Ovary (tissue), 7 donors: ENCODE measurements at regions not wholly inside any gene's neighbourhood (a gene's known extent, or its start where the extent isn't known, plus 50 kb on each side); places are given as distances from the start of the nearest gene placed in this dataset.

Source experiments
- DNase-seq, 5 donors: peaks; one replicate each; pipeline ENCODE4 v3.0.0-alpha.2; 2019 to 2020
- H3K27ac ChIP-seq, 2 donors: fragments of 200-600 bp; one replicate each; pipeline versions ENCODE4 v1.5.1 to v1.8.0; 2019 to 2022
- H3K27me3 ChIP-seq: fragments of 200-600 bp; one replicate; pipeline ENCODE4 v1.8.0; 2022
- H3K36me3 ChIP-seq: fragments of 200-600 bp; sonication (generic); one replicate; pipeline ENCODE4 v1.5.1; 2019
- H3K4me1 ChIP-seq: one replicate; pipeline ENCODE4 v1.8.1; 2013; ENCODE audit warnings: mild to moderate bottlenecking, moderate library complexity; ENCODE audit not compliant: insufficient read depth
- H3K4me3 ChIP-seq: fragments of 200-600 bp; sonication (generic); one replicate; pipeline ENCODE4 v1.5.1; 2017
- H3K9me3 ChIP-seq, 2 donors: fragments of 200-600 bp in 1 of 2; sonication (generic) in 1 of 2; one replicate each; pipeline versions ENCODE4 v1.5.1 to v1.8.1; 2013 to 2019; ENCODE audit warnings: mild to moderate bottlenecking in 1 of 2, moderate library complexity in 1 of 2
- EP300 ChIP-seq: sonication (generic); formaldehyde crosslinking; IDR thresholded peaks from one replicate; pipeline ENCODE4 v1.6.1; 2017; ENCODE audit warnings: antibody characterized with exemption
- POLR2A ChIP-seq: fragments of 450-650 bp; IDR thresholded peaks from one replicate; pipeline ENCODE4 v1.6.1; 2017; ENCODE audit warnings: antibody characterized with exemption, mild to moderate bottlenecking, moderate library complexity
- WGBS, 3 donors: extraction: QIAGEN DNeasy Blood & Tissue Kit in 1 of 3; methylation state at CpG; one replicate each; pipeline versions ENCODE4 v1.1.5 to v1.1.7; 2013 to 2017; 5-methylcytosine and 5-hydroxymethylcytosine counted together
- intact Hi-C, 4 donors: fragments of 100-400 bp; cut with DNase I; formaldehyde crosslinking; loops; one replicate each; pipeline versions ENCODE4 v1.11.0 to v1.15.1; 2022 to 2023
- TF ChIP-seq, protein P1 (sequence below), 3 donors: fragments of 450-650 bp in 2 of 3; fragments of 200-600 bp in 1 of 3; IDR thresholded peaks; one replicate each; pipeline versions ENCODE4 v1.5.1 to v1.8.0; 2016 to 2022; ENCODE audit warnings: antibody characterized with exemption in 3 of 3, mild to moderate bottlenecking in 1 of 3
- donor health status: DM: no; HTN: no; CAD: no; lungs with moderate emphysema.
- donor health status: DM: no; HTN: no; CAD: no.
- donor health status: Bipolar disorder and iron deficiency.
- donor health status: DM: no; HTN: no; CAD: no.
- donor health status: DM: yes; HTN: yes; CAD: no.

GRCh38 chr4:13244444-13244843 is 239.7 kb downstream of the RAB28 start:
- TF ChIP-seq POLR2A (no peak), EP300 (no peak)
- TF ChIP-seq, protein P1, sequence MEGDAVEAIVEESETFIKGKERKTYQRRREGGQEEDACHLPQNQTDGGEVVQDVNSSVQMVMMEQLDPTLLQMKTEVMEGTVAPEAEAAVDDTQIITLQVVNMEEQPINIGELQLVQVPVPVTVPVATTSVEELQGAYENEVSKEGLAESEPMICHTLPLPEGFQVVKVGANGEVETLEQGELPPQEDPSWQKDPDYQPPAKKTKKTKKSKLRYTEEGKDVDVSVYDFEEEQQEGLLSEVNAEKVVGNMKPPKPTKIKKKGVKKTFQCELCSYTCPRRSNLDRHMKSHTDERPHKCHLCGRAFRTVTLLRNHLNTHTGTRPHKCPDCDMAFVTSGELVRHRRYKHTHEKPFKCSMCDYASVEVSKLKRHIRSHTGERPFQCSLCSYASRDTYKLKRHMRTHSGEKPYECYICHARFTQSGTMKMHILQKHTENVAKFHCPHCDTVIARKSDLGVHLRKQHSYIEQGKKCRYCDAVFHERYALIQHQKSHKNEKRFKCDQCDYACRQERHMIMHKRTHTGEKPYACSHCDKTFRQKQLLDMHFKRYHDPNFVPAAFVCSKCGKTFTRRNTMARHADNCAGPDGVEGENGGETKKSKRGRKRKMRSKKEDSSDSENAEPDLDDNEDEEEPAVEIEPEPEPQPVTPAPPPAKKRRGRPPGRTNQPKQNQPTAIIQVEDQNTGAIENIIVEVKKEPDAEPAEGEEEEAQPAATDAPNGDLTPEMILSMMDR (IDR thresholded peaks at IDR 0.05), result no peak
- DNase-seq, result no peak
- no peak overlapping the region for H3K4me3 ChIP-seq
- 3 to 7% (median 4%) methylated on average over 2 of the region's 2 CpGs for WGBS, 3 donors
- no peak overlapping the region for H3K27ac ChIP-seq
- no peaks in the 10 kb centered on the region for H3K36me3 ChIP-seq
- intact Hi-C loops, result no loop called here
- no peaks in the 10 kb centered on the region for H3K9me3 ChIP-seq
- no peaks in the 10 kb centered on the region for H3K4me1 ChIP-seq
- no peaks in the 10 kb centered on the region for H3K27me3 ChIP-seq

DNA sequence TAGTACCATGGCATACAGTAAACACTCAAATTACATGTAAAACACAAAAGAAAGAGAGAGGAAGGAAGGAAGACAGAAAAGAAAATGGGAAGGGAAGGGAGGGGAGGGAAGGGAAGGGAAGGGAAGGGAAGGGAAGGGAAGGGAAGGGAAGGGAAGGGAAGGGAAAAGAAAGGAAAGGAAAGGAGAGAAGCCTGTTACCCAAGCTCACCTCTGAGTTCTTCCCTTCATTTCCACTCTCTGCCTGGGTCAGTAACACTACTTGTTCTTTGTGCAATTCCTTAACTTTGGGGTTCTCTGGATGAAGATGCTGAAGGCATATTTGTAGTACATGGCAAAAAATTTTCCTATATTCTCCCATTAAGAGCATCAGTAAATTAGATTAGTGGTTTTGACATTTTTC is 241.0 kb downstream of the RAB28 start:
- H3K4me1 ChIP-seq, result no peaks in the 10 kb centered on the region
- TF ChIP-seq POLR2A (no peak), EP300 (no peak)
- TF ChIP-seq, protein P1 (IDR thresholded peaks at IDR 0.05), result no peak
- H3K27me3 ChIP-seq, result no peaks in the 10 kb centered on the region
- no peak overlapping the region for H3K27ac ChIP-seq
- H3K36me3 ChIP-seq, result no peaks in the 10 kb centered on the region
- no peaks in the 10 kb centered on the region for H3K9me3 ChIP-seq
- DNase-seq, result no peak
- intact Hi-C loops, result no loop called here
- H3K4me3 ChIP-seq, result no peak overlapping the region

GRCh38 chr4:13240066-13240465 is 244.1 kb downstream of the RAB28 start:
- TF ChIP-seq, protein P1 (IDR thresholded peaks at IDR 0.05), result no peak
- TF ChIP-seq EP300 (no peak), POLR2A (no peak)
- 79 to 86% (median 83%) methylated on average over 3 of the region's 3 CpGs for WGBS, 3 donors
- intact Hi-C loops, result no loop called here

GRCh38 chr4:13238936-13239335 is 245.2 kb downstream of the RAB28 start:
- Histone ChIP-seq H3K4me1 (no peaks in the 10 kb centered on the region), H3K27me3 (no peaks in the 10 kb centered on the region), H3K27ac (no peak overlapping the region), H3K4me3 (no peak overlapping the region), H3K9me3 (no peaks in the 10 kb centered on the region), H3K36me3 (no peaks in the 10 kb centered on the region)
- intact Hi-C loops, result no loop called here
- TF ChIP-seq, protein P1 (IDR thresholded peaks at IDR 0.05), result no peak
- TF ChIP-seq POLR2A, result no peak
- DNase-seq, result no peak
- 22 to 53% (median 23%) methylated on average over 2 of the region's 2 CpGs for WGBS, 3 donors

More at GRCh38 chr4:13240066-13240465, 244.1 kb downstream of the RAB28 start:
- no peaks in the 10 kb centered on the region for H3K9me3 ChIP-seq
- H3K4me1 ChIP-seq, result no peaks in the 10 kb centered on the region
- no peak overlapping the region for H3K27ac ChIP-seq
- no peaks in the 10 kb centered on the region for H3K36me3 ChIP-seq
- H3K27me3 ChIP-seq, result no peaks in the 10 kb centered on the region
- no peak for DNase-seq
- H3K4me3 ChIP-seq, result no peak overlapping the region

GRCh38 chr4:13236485-13236884 is 247.7 kb downstream of the RAB28 start:
- Histone ChIP-seq H3K9me3 (no peaks in the 10 kb centered on the region), H3K4me3 (no peak overlapping the region), H3K27me3 (no peaks in the 10 kb centered on the region), H3K4me1 (no peaks in the 10 kb centered on the region), H3K36me3 (no peaks in the 10 kb centered on the region), H3K27ac (no peak overlapping the region)
- TF ChIP-seq POLR2A (no peak), EP300 (no peak)
- TF ChIP-seq, protein P1 (IDR thresholded peaks at IDR 0.05), result no peak
- intact Hi-C loops, result no loop called here
- 83 to 93% (median 84%) methylated on average over 4 of the region's 4 CpGs for WGBS, 3 donors
- no peak for DNase-seq
